HepG2 (cell line): ENCODE measurements at regions not wholly inside any gene's neighbourhood (a gene's known extent, or its start where the extent isn't known, plus 50 kb on each side); places are given as distances from the start of the nearest gene placed in this dataset.

Source experiments
- ATAC-seq: fragments of 200-7000 bp; cut with Tn5 transposase; 3 replicates; pipeline ENCODE4 v1.9.1; 2020; ENCODE audit warnings: mild to moderate bottlenecking, moderate library complexity
- BruUV-seq: library from RNA; stranded (reverse); fragments of 400-500 nt; replicated peaks from 2 replicates; lab custom pipeline; 2021; lab: Mats Ljungman, UMichigan
- CTCF ChIA-PET: fragments of 300-600 bp; formaldehyde crosslinking; extraction: SDS; loops from one replicate; lab custom pipeline; 2021; ENCODE audit warnings: low total read pairs, inconsistent platforms, low intra/inter-chr PET ratio; lab: Yijun Ruan, JAX
- POLR2A ChIA-PET: fragments of 350-600 bp; sonication (Branson Sonifier 250); formaldehyde crosslinking; loops from one replicate; lab custom pipeline; 2020; ENCODE audit warnings: antibody characterized with exemption, inconsistent platforms; lab: Yijun Ruan, JAX
- DNase-seq: peaks from one replicate; pipeline ENCODE4 v3.0.0-alpha.2; 2015; ENCODE audit warnings: low spot score
- FAIRE-seq: peaks from 3 replicates; lab custom pipeline; 2011; peaks lifted over from hg19 to GRCh38; lab: Jason Lieb, UNC
- H2AFZ ChIP-seq: one replicate; pipeline ENCODE4 v1.6.1; 2011; ENCODE audit warnings: low read length, inconsistent platforms
- H3K27ac ChIP-seq: fragments of 300-600 bp; 3 replicates; pipeline ENCODE4 v1.8.0; 2011; ENCODE audit warnings: mixed run types, mild to moderate bottlenecking, mixed read lengths, low read length, inconsistent platforms; ENCODE audit not compliant: insufficient read depth; ENCODE audit errors: extremely low read length
- H3K27me3 ChIP-seq, 2 experiments: fragments of 200-600 bp in 1 of 2; 2 replicates in 1 of 2; 3 replicates in 1 of 2; pipeline versions ENCODE4 v1.6.0 to v1.8.0; 2011; ENCODE audit warnings: low read length in 2 of 2, mild to moderate bottlenecking in 2 of 2, moderate library complexity in 2 of 2, inconsistent platforms in 1 of 2; ENCODE audit not compliant: insufficient read depth in 2 of 2, control insufficient read depth in 1 of 2
- H3K36me3 ChIP-seq, 2 experiments: fragments of 200-600 bp in 1 of 2; replicated peaks in 1 of 2; 2 replicates in 1 of 2; 3 replicates in 1 of 2; pipeline versions ENCODE4 v1.5.1 to v1.8.0; 2011; ENCODE audit warnings: low read length in 2 of 2, inconsistent platforms in 1 of 2; ENCODE audit not compliant: insufficient read depth in 2 of 2, control insufficient read depth in 1 of 2
- H3K4me1 ChIP-seq: 2 replicates; pipeline ENCODE4 v1.5.1; 2012; ENCODE audit warnings: low read length, inconsistent platforms; ENCODE audit not compliant: insufficient read depth
- H3K4me2 ChIP-seq: 2 replicates; pipeline ENCODE4 v1.6.0; 2011; ENCODE audit warnings: low read depth, low read length, inconsistent platforms
- H3K4me3 ChIP-seq, 3 experiments: fragments of 200-600 bp in 1 of 3; sonication (generic), shearing (Covaris generic) in 1 of 3; replicated peaks in 1 of 3; 2 replicates each; pipeline ENCODE4 v1.5.1; 2011 to 2016; ENCODE audit warnings: low read length in 3 of 3, inconsistent platforms in 2 of 3, low read depth in 2 of 3, mild to moderate bottlenecking in 2 of 3, control low read depth in 1 of 3, mixed read lengths in 1 of 3; ENCODE audit not compliant: insufficient read depth in 1 of 3
- H3K79me2 ChIP-seq: one replicate; pipeline ENCODE4 v1.6.1; 2011; ENCODE audit warnings: low read length, inconsistent platforms; ENCODE audit not compliant: insufficient read depth
- H3K9ac ChIP-seq: 2 replicates; pipeline ENCODE4 v1.6.0; 2011; ENCODE audit warnings: mild to moderate bottlenecking, low read depth, low read length, inconsistent platforms; ENCODE audit not compliant: insufficient read depth
- H3K9me3 ChIP-seq: 2 replicates; pipeline ENCODE4 v1.5.1; 2012; ENCODE audit warnings: mild to moderate bottlenecking, low read length
- H4K20me1 ChIP-seq: 2 replicates; pipeline ENCODE4 v1.6.0; 2011; ENCODE audit warnings: inconsistent platforms, mild to moderate bottlenecking, low read length, moderate library complexity; ENCODE audit not compliant: insufficient read depth
- BCLAF1 ChIP-seq: fragments of 450-650 bp; IDR thresholded peaks from 2 replicates; pipeline ENCODE4 v1.6.1; 2017; ENCODE audit warnings: mild to moderate bottlenecking
- E2F1 ChIP-seq: sonication (generic); formaldehyde crosslinking; IDR thresholded peaks from 2 replicates; pipeline ENCODE4 v1.5.0; 2020; ENCODE audit warnings: missing genetic modification reagents
- FOXO4 ChIP-seq: sonication (generic); formaldehyde crosslinking; conservative IDR thresholded peaks from 2 replicates; pipeline ENCODE4 v1.8.1; 2023; ENCODE audit warnings: missing genetic modification reagents
- GPN1 ChIP-seq: sonication (generic); formaldehyde crosslinking; IDR thresholded peaks from 2 replicates; pipeline ENCODE4 v1.5.1; 2020; ENCODE audit warnings: missing genetic modification reagents, borderline replicate concordance
- GZF1 ChIP-seq: sonication (generic); formaldehyde crosslinking; IDR thresholded peaks from 2 replicates; pipeline ENCODE4 v1.5.1; 2020; ENCODE audit warnings: mild to moderate bottlenecking, missing genetic modification reagents
- KDM1A ChIP-seq: IDR thresholded peaks from 2 replicates; pipeline ENCODE4 v1.6.1; 2016; ENCODE audit warnings: missing compliant biosample characterization
- MAFG ChIP-seq: sonication (generic); formaldehyde crosslinking; IDR thresholded peaks from 2 replicates; pipeline ENCODE4 v1.5.1; 2020; ENCODE audit warnings: mild to moderate bottlenecking, missing genetic modification reagents
- MIXL1 ChIP-seq: IDR thresholded peaks from 2 replicates; pipeline ENCODE4 v1.6.1; 2016
- MTERF4 ChIP-seq: sonication (generic); formaldehyde crosslinking; IDR thresholded peaks from 2 replicates; pipeline ENCODE4 v1.8.0; 2023; ENCODE audit warnings: mild to moderate bottlenecking, missing genetic modification reagents
- POGZ ChIP-seq: sonication (generic); formaldehyde crosslinking; IDR thresholded peaks from 2 replicates; pipeline ENCODE4 v1.4.0; 2020; ENCODE audit warnings: mild to moderate bottlenecking, missing genetic modification reagents
- SP2 ChIP-seq: sonication (generic); formaldehyde crosslinking; IDR thresholded peaks from 2 replicates; pipeline ENCODE4 v1.5.1; 2020; ENCODE audit warnings: mild to moderate bottlenecking, missing genetic modification reagents
- STAT5B ChIP-seq: sonication (generic); formaldehyde crosslinking; IDR thresholded peaks from 2 replicates; pipeline ENCODE4 v1.4.0; 2020; ENCODE audit warnings: missing genetic modification reagents
- TEAD3 ChIP-seq: optimal IDR thresholded peaks from 2 replicates; pipeline ENCODE3; 2016; ENCODE audit warnings: borderline replicate concordance
- YEATS4 ChIP-seq: sonication (generic); formaldehyde crosslinking; IDR thresholded peaks from 2 replicates; pipeline ENCODE4 v1.4.0; 2020; ENCODE audit warnings: missing genetic modification reagents, borderline replicate concordance
- ZFP90 ChIP-seq: sonication (generic); formaldehyde crosslinking; IDR thresholded peaks from 2 replicates; pipeline ENCODE4 v1.8.0; 2022; ENCODE audit warnings: missing genetic modification reagents, mild to moderate bottlenecking, inconsistent platforms, borderline replicate concordance
- ZNF484 ChIP-seq: sonication (generic); formaldehyde crosslinking; IDR thresholded peaks from 2 replicates; pipeline ENCODE4 v1.5.1; 2020; ENCODE audit warnings: mild to moderate bottlenecking, low read depth, missing genetic modification reagents, borderline replicate concordance
- ZNF513 ChIP-seq: sonication (generic); formaldehyde crosslinking; conservative IDR thresholded peaks from 2 replicates; pipeline ENCODE4 v1.5.0; 2020; ENCODE audit warnings: missing genetic modification reagents
- ZNF550 ChIP-seq: sonication (generic); formaldehyde crosslinking; IDR thresholded peaks from 2 replicates; pipeline ENCODE4 v1.4.0; 2020; ENCODE audit warnings: mild to moderate bottlenecking, missing genetic modification reagents, borderline replicate concordance
- WGBS: methylation state at CpG from one replicate; pipeline ENCODE4 v1.1.6; 2017; ENCODE audit warnings: low lambda C conversion rate; 5-methylcytosine and 5-hydroxymethylcytosine counted together
- in situ Hi-C: cut with HindIII; loops from 2 replicates; pipeline ENCODE4 v1.10.0; 2017; ENCODE audit warnings: low pct_unique_long_range_greater_than_20kb; ENCODE audit not compliant: extremely low pct_ligation_motif_present
- intact Hi-C: fragments of 100-400 bp; cut with micrococcal nuclease; formaldehyde crosslinking; loops from one replicate; pipeline ENCODE4 v1.10.0; 2022; ENCODE audit not compliant: unreplicated experiment

- Histone ChIP-seq H3K4me2 (no peak overlapping the region), H3K9ac (no peak overlapping the region), H3K27me3 (no peaks in the 10 kb centered on the region), H4K20me1 (no peaks in the 10 kb centered on the region), H3K4me3 (no peak overlapping the region), H3K9me3 (no peaks in the 10 kb centered on the region), H2AFZ (no peak overlapping the region), H3K4me1 (no peaks in the 10 kb centered on the region), H3K79me2 (no peaks in the 10 kb centered on the region), H3K36me3 (no peaks in the 10 kb centered on the region), H3K27ac (no peak overlapping the region)
- ChIA-PET CTCF (no interaction called here), POLR2A (no interaction called here)
- 44% methylated on average over 9 of the region's 9 CpGs for WGBS
- FAIRE-seq: no peak
- no peak for ATAC-seq
- no TSS peak for BruUV-seq
- intact Hi-C loops: no loop called here
- in situ Hi-C loops: no loop called here
- no peak for DNase-seq
- TF ChIP-seq ZFP90 (CRISPR knock-in tag) (no peak), TEAD3 (CRISPR knock-in tag) (no peak), MIXL1 (CRISPR knock-in tag) (no peak), STAT5B (CRISPR knock-in tag) (no peak), MTERF4 (no peak), FOXO4 (no peak), YEATS4 (CRISPR knock-in tag) (no peak), SP2 (CRISPR knock-in tag) (no peak), GPN1 (no peak), ZNF513 (CRISPR knock-in tag) (no peak), E2F1 (no peak), BCLAF1 (no peak), MAFG (CRISPR knock-in tag) (no peak), ZNF484 (CRISPR knock-in tag) (no peak), GZF1 (CRISPR knock-in tag) (no peak), ZNF550 (CRISPR knock-in tag) (no peak), POGZ (CRISPR knock-in tag) (no peak), KDM1A (CRISPR knock-in tag) (no peak)
Observed at GRCh38 chr21:16533692-16534407, 804.1 kb downstream of the USP25 start.
